NOMO-1 treated with DMSO at 0.1 percent for 48 hours (cell line): ENCODE measurements at regions not wholly inside any gene's neighbourhood (a gene's known extent, or its start where the extent isn't known, plus 50 kb on each side); places are given as distances from the start of the nearest gene placed in this dataset.
A peak's percentile ranks its signal among the peaks of the same experiment; 100 is the strongest.
"Not testable (repeated sequence)": the region's sequence is repeated elsewhere in the genome, so short reads cannot be mapped to it uniquely, and the experiment has no call there.

Experiments used
- DNase-seq: peaks from one replicate; lab custom pipeline; 2025; ENCODE audit not compliant: unreplicated experiment; lab: John Stamatoyannopoulos, UW

DNA sequence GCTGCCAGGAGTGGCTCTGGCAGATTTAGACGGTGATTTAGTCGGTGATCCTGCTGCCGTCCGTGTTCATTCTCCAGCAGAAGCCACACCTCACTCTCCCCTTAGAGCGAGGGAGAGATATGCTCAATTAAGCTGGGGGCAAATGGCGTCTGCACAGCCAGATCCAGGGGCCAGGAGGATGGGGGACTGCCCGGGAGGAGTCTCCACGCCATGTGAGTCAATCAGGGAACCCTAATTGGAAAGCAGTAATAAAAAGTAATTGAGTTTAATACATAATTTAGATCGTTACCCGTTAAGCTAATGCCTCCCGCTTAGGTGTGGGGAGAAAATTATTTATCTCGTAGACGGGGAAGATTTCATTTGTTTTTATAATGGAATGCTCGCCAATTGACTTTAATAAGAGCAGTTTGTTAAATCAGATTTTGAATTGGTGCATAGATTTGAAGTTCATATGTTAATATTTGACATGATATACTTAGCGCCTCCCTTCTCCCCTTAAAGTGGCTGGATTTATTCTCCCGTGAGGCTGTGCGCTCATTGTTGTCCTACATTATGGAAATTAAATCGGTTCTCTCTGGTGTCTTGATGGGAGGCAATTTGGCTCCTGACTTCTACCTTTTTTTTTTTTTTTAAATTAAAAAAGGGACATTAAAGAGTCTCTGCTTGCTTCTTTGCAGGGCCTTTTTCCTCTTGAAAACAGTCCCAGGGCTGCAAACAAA, 104.9 kb upstream of the C14orf180 start:
- no peak for DNase-seq

DNA sequence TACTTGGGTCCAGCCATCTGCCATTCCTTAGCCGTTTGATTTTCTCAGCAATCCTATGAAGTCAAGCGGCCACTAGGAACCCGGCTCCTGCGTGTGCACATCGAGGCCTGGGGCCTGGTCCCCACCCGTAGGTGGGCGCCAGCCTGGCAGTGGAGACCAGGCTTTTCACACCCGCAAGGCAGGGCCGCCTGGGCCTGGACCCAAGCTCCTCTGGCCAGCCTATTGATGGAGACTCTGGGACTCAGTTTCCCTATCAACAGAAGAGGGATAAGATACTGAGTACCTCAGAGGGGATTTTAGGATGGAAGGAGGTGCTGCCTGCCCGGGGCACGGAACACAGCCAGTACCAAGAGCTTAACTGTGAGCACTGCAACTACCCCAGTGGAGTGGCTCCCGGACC, 104.3 kb upstream of the C14orf180 start:
- no peak for DNase-seq

DNA sequence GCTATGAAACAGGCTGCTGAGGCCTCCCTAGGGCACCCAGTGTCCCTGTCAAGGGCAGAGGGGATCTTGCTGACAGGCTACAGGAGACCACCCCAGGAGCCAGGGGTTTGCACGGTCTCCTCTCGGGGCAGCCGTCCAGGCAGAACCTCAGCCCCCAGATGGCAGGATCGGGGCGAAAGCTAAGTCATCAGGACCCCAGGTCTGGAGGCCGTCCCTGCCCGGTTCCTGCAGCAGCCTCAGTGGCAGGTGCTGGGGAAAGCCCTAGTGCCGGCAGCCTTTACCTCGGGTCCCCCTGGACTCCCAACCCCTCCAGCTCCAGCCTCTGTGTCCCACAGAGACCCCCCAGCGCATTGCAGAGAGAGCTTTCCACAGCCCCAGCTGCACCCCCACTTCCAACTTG, 103.8 kb upstream of the C14orf180 start:
- no peak for DNase-seq

DNA sequence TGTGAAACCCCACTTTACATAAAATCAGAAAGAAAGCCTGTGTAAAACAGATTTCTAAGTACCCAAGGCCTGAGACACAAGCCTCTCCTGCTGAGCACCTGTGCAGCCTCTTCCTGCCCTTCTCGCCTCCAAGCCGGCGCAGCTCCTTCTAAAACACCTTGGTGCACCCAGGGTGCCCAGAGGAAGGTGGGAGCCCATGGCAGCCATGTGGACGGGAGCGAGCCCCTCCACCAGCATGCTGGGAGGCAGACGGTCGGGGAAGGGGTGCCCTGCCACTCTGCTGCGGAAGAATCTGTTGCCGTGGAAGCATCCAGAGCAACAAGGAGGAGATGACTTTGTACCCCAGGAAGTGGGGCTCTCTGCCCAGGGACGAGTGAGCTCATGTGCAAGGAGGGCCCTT, 103.1 kb upstream of the C14orf180 start:
- no peak for DNase-seq

DNA sequence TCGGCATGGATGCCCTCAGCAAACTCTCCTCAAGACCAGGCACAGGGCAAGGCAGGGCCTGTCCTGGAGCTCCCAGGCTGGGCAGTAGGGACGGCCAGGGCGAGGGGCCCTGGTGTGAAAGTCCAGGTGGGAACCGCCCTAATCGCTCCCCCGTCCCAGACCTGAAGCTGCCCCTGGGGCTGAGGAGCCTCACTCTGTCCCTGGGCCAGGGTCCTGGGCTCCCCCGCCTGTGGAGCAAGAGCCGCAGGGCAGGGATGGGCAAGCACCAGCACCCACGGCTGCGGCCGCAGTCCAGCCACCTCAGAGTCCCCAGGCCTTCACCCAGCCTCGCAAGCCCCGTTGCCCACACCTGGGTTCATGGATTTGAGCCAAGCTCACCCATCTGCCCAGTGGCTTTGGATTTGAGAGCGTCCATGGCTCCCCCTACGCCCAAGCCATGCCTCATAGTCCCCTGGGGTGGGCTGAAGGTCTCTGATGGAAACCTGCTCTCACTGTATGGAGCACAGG, 102.4 kb upstream of the C14orf180 start:
- no peak for DNase-seq

DNA sequence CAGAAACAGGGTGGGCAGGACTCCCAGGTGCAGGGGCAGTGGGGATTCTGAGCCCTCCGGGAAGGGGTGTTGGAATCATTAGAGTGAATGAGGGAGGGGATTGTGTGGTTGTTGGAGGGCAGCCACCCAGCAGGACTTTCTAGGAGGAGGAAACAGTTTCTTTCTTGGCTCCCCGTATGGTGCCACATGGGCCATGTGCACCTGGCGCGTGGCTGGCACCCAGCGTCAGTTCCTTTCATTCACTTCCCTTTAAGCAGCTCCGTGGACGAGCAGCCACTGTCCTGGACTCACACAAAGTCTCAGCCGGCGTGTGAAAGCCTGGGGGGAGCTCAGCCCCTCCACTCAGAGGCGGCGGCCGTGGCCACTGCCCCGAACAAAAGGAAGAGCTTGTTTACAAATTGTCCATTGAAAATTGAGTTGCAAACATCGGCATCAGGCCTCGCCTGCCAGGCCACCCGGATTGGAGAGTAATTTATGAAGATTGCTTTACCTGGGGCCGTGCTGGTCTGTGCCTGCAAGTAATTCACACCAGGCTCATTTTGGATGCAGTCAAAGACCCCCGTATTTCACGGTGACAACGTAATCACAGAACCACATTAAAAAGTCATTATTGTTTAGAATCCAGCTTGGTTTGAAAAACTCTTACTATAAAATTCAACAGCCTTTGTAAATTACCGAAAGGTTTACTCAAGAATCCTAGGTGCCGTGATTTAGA, 101.7 kb upstream of the C14orf180 start:
- no peak for DNase-seq

DNA sequence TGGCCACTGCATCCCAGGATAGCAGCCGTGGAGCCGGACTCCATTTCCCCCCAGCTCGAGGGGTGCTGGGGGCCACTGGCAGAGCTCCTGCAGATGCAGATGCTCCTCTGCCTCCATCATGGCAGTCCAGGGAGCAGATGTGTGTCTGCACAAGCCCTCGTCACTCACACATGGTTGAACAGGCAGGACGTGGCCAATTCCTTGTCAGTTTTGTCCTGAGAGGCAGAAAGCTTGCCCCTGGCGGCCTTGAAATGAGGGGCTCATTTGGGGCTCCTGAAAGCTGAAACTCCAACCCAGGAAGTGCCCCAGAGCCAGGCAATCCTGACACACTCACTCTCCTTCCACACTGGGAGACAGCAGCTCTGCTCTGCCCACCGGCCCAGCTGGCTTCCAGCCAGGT, 100.9 kb upstream of the C14orf180 start:
- DNase-seq: no peak

DNA sequence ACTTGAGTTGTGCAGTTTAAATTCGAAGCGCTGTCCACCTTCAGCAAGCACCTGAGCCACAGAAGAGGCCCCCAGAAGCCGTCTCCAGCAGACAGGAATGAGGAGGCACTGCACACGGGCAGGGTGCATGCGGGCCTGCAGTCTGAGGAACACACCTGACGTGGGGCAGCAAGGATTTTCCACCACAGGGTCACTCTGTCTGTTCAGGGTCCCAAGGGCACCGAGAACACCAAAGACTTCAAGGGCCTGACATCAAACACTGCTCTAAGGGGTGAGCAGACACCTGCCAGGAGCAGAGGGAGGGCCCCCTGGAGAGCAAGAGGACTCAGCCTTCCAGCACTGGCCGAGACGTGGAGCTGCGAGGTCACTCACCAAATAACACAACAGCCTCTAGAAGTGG, 99.7 kb upstream of the C14orf180 start:
- no peak for DNase-seq

DNA sequence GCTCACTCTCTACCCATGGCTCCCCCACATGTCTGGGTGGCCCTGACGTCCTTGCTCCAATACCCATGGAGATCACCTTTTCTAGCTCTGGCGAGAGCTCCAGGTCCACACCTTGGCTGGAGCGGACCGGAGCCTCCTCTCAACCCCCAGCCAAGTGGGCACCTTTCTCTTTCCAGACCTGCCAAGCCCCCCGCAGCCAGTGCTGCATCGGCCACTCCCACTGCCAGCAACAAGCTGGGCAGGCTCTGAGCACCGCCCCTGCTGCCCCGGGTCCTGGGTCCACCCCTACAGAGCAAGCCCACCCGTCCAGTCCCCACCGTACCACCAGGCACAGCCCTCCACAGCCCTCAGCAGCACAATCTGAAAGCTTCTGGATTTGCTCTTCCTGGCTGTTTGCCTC, 98.2 kb upstream of the C14orf180 start:
- no peak for DNase-seq

DNA sequence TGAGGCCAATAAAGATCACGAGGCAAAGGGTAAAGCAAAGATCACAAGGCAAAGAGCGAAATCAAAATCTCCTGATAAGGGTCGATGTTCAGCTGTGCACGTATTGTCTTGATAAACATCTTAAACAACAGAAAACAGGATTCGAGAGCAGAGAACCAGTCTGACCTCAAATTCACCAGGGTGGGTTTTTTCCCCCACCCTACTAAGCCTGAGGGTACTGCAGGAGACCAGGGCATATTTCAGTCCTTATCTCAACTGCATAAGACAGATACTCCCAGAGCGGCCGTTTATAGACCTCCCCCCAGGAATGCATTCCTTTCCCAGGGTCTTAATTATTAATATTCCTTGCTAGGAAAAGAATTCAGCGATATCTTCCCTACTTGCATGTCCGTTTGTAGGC, 97.5 kb upstream of the C14orf180 start:
- DNase-seq: not testable (repeated sequence)

DNA sequence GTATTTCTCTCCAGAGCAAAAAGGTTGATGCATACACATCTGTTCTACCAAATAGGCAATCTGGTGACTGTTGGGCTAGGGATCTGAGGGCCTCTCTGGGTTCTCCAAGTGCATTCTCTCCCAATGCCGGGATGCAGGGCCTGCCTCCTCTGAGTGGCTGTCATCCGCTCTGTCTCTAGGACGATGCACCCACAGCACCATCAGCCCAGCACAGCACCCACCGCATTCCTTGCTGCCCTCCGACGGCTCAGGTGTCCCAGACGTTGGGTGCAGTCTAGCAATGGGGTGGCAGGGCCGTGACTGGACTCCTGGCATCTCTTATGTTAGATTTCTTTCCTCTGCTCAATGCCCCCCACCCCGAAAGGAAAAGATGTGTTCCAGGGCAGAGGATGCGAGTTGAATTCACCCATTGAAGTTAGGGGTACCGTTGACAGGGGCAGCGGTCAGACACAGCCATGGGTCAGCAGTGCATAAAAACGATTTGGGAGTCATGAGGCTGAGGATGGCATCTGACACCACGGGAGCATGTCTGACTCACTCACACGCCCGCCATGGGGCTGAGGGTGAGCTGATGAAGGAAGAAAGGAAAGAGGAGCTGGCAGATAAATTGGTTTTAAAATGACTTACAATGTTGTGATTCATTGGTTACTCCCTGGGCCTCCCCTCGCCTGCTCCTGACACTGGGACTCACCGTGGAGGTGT, 93.2 kb upstream of the C14orf180 start:
- no peak for DNase-seq

DNA sequence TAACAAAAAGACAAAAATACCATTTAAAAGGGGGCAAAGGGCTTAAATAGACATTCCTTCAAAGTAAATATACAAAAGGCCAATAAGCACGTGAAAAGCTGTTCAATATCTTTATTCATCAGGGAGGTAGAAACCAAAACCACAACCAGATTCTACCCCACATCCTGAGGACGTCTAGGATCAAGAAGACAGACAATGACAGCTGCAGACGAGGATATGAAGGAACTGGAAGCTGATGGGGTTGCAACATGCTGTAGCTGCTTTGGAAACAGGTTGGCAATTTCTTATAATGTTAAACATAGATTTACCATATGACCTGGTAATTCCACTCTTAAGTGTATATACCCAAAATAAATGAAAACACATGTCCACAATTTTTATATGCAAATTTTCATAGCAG, 85.1 kb upstream of the C14orf180 start:
- no peak for DNase-seq

DNA sequence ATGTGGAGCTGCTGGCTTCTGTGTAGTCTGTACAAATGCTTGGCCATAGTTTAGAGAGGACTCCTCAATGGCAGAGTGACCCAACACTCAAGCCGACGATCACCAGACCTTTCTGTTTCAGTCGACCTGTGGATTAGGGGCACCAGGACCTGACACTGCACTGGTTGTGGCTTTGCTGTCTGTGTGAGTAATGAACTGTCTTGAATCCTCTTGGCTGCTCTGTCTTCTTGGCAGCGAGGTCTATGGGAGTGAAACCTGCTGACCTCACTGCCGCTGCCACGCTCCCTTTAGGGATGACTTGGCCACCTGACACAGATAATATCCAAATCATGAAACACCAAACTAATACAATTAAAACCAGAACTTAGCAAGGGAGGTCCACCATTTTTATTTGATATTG, 83.5 kb upstream of the C14orf180 start:
- DNase-seq: peak; percentile 1

DNA sequence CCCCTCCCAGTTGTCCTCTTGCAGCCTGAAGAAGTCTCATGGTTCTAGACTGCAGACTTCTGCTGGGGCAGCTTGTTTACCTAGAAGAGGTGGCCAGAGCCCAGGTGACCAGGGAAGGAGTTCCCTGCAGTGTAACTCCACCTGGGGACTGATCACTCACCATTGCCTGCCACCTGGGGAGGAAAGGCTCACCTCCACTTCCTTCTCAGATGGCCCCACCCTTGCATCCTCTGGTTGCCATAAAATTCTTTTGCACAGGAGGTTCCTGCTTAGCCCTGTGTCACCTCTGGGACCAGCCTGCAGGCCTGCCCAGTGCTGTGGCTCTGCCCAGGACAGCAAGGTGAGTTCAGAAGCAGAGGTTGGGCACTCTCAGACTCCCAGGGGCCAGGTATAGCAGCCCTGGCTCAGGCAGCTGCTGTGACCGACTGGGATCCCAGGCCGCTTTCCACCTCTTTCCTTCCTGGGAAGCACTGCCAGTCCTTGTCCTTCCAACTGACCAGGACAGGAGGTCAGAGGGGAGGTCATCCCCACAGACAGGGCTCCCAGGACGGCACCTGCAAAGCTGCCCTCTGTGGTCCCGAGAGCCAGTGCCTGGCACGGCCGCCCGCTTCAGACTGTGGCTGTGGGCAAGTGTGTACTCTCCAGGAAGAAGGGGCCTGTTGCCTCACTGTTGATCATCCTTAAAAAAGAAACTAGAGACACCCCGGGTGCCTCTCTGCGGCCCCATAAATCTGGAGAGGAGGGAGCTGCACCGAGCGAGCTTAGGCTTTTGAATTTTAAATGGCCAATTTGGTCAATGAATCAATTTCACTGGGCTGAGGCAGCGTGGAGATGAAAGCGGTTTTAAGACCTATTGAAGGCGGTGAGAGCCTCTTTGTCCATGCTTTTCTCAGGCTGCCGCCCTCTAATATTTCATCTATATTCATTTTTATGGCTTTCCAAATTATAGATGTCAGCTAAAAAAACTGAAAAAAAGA, 79.5 kb upstream of the C14orf180 start:
- no peak for DNase-seq

DNA sequence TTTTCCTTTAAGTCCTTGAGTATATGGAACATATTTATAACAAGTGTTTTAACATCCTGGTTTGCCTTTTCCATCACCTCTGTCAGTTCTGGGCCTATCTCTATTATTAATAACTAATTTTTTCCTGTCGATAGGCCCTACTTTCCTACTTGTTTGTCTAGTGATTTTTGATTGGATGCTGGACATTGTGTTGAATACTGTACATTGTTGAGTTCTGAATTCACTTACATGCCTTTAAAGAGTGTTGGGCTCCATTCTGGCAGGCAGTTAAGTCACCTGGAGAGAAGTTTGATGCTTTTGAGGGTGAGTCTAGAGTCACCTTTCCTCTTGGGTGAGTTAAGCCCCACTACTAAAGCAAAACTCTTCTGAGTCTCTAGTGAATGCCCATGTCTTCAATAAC, 77.5 kb upstream of the C14orf180 start:
- no peak for DNase-seq

DNA sequence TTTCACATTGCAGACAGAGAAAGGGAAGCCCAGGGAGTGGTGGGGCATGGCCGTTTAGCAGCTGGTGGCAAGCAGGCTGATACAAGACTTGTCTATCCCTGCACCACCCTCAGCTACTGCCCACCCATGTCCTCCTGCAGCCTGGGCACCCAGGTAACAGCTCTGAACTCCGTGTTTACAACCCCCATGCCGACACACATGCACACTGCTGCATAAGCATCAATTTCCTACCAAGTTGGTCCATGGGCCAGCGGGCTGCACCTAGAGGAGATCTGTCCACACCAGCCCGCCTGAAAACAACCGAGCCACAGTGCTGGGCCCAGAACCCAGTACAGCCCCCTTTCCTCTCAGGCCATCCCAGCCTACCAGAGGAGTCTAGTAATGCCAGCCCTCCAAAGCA, 75.9 kb upstream of the C14orf180 start:
- DNase-seq: no peak

DNA sequence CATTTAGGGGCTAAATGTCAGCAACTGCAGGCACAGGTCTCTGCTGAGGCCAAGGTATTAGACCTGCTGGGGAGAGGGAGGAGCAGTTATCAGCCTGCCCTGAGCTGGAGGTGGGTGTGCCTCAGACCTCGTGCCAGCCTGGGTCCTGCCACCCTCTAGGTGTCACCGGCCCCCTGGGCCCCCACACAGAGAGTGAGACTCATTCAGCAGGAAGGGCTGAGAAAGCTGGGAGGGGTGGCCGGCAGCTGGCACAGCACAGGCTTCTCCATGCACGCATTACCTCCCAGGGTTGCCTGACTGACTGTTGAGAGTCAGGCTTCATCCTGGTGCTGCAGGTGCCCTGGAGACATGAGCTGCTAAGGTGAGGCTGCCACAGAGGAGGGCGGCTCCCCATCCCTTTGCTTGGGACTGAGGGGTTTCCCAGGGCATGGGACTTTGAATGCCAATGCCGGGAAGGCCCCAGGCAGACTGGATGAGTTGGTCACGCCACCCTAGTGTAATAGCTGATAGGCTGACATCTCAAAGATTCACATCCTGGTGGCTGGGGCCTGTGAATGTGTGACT, 75.3 kb upstream of the C14orf180 start:
- no peak for DNase-seq

DNA sequence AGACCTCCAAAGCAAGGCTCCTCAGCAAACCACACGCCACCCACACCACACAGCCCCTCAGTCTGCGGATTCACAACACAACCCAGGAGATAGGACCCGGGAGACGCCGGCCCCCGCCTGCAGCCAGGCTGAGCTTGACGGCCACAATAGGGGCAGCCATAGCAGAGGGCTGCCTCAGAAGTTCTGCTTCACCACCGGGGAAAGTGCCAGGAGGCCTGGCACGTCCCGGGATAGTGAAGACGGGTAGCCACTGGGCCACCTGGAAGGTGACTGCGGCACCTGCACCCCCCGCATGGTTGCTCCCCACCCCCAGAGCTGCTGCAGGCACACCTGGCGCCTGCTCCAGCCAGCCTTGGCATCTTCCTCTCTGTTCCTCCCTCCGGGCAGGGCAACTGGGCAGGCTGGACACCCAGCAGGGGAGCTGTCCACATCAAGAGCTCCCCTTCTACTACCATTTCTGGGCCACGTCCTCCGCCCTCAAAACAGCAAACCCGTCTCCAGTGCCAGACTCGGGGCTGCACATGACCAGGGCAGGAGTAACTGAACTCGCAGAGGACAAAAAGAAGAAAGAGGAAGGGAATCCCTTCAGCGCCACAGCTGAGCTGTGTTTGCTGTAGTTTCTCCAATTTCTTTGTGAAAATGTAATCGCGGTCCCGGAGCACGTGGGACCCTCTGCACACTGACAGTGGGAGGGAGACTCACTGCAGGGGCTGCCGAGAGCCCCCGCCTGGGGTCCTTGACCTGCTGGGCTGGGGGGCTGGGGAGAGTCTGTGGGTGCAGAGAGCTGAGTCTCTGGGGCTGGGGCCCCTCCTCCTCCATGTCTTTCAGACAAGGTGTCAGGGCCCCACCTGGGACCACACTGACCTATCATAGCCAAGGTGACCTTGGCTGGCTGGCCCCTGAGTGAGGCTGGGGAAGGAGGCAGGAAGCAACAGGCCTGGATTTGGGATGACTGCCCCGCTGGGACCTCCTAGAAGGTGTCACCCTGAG, 74.2 kb upstream of the C14orf180 start:
- no peak for DNase-seq
